Hematopoietic multipotent progenitor cell treated with erythropoietin and hydrocortisone succinate and interleukin-3 and kit ligand, for 8 days (in vitro differentiated cells): ENCODE measurements at regions not wholly inside any gene's neighbourhood (a gene's known extent, or its start where the extent isn't known, plus 50 kb on each side); places are given as distances from the start of the nearest gene placed in this dataset.

Experiments
- DNase-seq: peaks from one replicate; pipeline ENCODE4 v3.0.0-alpha.2; 2015

GRCh38 chr11:70688142-70688541 lies 289.8 kb downstream of the CTTN start:
- no peak for DNase-seq

DNA sequence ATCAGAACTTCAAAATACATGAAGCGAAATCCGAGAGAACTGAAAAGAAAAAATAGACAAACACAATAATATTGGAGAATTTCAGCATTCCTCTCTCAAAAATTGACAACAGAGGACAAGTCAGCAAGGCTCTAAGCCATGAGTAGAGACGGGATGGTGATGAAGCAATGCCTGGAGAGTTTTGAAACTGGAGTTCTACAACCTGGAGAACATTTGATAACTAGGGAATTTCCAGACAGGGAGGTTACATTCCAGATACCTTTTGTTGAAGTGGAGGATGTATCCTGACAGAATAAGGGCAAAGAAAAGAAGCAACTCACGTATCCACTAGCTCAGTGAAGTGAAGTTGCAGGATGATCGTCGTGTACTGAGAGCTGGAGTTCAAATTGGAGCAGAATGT lies 291.4 kb downstream of the CTTN start:
- DNase-seq, result no peak

DNA sequence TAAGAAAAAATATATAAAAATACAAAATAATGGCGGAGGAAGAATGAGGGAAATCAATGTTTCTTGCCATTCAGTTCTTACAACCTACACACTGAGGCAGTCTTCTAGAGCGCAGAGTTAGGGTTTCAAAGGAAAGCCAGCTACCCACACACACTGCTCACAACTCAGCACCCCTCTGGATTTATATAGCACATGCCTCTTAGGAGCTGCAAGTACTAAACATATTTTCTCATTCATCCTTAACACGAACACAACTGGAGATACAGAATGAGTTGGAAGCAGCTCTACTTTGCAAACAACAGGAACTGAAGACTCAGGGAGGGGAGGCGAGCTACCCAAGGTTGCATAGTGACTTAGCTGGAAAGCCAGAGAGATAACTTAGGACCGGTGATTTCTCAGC lies 293.8 kb downstream of the CTTN start:
- no peak for DNase-seq

GRCh38 chr11:70694371-70694770 lies 296.0 kb downstream of the CTTN start:
- DNase-seq, result no peak

GRCh38 chr11:70695086-70695960 lies 297.0 kb downstream of the CTTN start:
- DNase-seq, result no peak

- no peak for DNase-seq
Measured at GRCh38 chr11:70696076-70696475, 297.7 kb downstream of the CTTN start.

DNA sequence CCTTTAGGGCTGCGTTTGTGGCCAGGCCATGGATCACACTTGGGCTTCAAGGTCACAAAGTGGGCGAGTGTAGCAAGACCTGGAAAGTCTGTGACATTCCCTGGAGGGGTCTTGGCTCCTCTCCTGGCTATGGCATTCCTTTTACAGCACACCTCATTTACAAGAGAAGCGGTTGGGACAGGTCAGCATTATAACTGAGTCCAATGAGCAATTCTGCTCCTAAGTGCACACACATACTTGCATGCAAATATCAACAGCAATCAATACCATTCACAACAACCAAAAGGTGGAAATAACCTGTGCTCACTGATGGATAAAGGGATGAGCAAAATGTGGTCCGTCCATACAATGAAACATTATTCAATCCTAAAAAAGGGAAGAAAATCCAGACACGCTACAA lies 298.2 kb downstream of the CTTN start:
- DNase-seq, result no peak

- no peak for DNase-seq
Measured at GRCh38 chr11:70697701-70698100, 299.4 kb downstream of the CTTN start.

DNA sequence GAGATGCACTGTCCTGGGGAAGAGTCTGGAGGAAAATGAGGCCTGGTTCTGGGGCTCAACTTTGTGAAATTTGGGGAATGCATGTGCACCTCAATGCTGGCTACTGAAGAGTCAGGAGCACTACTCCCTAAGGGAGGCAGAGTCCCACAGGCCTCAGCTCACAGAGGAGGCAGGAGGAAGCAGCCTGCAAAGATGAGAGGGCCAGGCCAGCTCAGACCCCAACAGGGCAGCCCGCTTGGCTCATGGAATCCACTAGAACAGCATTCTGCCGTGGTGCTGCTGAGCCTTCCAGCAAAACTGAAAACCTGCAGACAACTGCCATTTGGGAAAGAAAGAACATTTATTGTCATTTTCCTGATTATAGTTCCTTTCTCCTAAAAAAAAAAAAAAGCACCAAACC lies 300.5 kb downstream of the CTTN start:
- DNase-seq, result no peak

DNA sequence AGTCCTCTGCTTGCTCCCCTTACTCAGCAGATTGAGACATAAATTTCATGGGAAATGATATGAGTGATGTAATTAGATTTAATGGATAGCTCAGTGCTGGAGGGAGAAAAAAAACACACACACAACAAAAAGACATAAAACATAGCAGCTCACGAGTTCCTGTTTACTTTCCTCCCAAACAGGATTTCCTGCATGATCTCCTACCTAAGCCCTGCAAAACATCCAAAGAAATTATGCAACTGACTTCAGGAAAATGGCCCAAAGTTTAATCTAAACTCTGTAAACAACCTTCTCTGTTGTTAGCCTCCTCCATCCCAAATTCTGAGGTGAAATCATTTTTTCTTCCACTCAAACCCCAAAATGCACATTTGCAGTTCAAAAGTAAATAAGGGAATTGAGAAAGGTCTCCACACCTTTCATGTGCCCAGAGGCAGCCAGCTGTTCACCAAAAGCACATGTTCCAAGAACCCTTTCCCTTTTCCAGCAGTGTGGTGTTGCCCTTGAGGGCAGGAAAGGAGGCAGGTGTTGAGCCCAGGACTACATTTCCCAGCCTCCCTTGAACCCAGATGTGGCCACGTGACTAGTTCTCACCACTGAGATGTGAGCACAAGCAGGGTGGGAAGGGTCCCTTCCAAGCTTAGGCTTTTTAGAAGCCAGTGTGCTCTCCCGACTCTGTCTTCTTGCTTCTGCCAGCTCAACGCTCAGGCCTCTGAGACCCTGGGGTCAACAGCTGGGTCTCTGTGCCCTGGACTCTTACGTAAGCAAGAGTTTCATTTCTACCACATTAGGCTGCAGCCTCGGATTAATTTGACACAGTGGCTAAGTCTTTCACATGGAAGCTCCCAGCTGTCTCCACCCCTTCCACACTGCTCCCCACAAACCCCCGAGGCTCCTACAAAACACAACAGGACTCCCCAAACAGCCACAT lies 301.2 kb downstream of the CTTN start:
- DNase-seq, result no peak

- DNase-seq, result no peak
Measured at GRCh38 chr11:70700453-70700852, 302.1 kb downstream of the CTTN start.

DNA sequence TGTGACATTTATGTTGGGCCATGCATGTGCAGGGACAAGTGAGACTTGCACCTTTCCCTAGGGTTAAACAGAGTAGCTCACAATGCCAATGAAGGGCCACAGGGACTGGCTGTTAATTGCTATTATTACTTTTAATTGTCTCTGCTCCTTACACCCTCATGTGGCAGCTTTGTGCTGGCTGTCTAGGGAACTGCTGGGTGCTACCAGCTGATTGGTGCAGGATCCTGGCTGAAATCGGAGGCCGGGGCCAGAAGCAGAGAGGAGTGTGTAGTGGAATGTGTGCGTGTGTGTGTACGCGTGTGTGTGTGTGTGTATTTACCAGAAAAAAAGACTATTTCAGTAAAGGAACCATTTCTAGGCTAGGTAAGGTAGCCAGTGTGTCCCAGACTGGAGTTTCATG lies 302.5 kb downstream of the CTTN start:
- no peak for DNase-seq

GRCh38 chr11:70702040-70702648 lies 303.8 kb downstream of the CTTN start:
- DNase-seq, result no peak

DNA sequence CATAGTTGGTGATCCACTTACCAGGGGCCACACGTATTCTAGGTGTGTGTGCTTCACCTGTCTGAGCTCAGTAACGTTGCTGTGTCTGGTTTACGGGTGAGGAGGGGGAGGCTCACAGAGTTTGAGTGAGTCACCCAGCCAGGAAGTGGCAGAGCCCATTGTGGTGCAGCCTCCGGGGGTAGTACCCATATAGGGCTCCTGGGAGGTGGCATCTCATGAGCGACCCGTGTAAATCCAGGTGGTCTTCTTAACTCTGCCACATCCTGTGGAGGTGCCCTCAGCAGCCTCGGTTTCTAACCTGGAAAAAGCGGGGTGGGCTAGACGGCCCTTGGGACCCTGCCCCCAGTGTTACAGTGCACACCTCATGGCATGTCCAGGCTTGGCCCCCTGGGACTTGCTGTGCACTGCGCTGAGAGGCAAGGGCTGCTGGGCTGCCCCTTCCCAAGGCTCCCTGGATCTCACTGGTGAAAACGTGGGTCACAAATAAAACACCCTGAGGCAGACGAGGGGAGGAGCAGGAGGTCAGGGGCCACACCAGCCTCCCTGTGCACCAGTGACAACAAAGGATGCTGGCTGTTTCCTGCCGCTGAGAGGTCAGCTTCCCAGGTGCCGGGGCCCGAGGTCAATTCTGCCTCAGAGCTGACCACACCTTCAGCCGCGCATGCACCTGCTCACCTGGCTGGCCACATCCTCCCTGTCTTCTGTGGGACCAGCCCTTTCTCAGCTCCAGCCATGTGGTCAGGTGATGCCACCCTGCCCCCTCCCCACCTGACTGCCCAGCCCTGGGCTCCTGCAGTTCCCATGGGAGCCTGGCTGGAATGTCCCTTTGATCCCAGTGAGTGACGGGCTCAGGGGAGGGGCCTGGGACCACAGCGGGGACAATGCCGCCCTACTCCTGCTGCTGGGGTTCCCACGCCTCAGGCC lies 305.1 kb downstream of the CTTN start:
- no peak for DNase-seq

DNA sequence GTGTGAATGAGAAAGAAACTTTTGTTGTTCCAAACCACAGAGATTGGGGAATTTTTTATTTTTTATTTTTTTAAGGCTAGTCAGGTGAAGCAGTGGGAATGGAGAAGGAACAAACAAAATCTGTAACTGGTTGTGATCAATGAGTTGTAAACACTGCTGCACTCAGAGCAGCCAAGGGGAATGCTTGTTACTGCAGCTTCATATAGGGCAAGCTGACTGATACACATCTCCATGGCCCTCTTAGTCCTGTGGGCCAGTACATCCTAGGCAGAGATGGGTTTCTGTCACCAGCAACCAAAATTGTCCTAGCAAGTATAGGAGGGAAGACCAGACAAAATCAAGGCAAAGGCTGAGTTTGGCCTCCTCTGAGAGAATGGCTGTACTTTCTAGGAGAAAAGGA lies 306.8 kb downstream of the CTTN start:
- no peak for DNase-seq

GRCh38 chr11:70705930-70706329 lies 307.6 kb downstream of the CTTN start:
- no peak for DNase-seq

GRCh38 chr11:70707821-70708220 lies 309.5 kb downstream of the CTTN start:
- DNase-seq, result no peak

GRCh38 chr11:70709596-70709995 lies 311.3 kb downstream of the CTTN start:
- no peak for DNase-seq

DNA sequence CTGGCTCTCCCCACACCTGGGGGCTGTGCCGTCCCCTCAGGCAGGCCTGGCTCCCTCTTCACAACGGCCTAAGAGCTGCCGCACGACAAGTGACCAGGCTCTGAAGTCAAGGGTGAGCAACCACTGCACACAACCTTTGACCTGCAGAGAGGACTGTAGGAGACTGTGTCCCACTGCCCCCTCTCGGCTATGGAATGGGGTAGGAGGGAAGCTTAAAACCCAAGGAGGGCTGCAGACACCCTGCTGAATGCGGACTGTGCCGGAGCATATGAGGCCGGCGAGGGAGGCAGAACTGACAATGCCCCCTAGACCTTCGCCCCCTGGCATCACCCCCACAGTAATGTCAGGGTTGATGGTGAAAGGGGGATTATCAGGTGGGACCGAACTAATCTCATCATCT lies 311.9 kb downstream of the CTTN start:
- DNase-seq, result no peak

GRCh38 chr11:70710601-70711000 lies 312.3 kb downstream of the CTTN start:
- DNase-seq, result no peak

DNA sequence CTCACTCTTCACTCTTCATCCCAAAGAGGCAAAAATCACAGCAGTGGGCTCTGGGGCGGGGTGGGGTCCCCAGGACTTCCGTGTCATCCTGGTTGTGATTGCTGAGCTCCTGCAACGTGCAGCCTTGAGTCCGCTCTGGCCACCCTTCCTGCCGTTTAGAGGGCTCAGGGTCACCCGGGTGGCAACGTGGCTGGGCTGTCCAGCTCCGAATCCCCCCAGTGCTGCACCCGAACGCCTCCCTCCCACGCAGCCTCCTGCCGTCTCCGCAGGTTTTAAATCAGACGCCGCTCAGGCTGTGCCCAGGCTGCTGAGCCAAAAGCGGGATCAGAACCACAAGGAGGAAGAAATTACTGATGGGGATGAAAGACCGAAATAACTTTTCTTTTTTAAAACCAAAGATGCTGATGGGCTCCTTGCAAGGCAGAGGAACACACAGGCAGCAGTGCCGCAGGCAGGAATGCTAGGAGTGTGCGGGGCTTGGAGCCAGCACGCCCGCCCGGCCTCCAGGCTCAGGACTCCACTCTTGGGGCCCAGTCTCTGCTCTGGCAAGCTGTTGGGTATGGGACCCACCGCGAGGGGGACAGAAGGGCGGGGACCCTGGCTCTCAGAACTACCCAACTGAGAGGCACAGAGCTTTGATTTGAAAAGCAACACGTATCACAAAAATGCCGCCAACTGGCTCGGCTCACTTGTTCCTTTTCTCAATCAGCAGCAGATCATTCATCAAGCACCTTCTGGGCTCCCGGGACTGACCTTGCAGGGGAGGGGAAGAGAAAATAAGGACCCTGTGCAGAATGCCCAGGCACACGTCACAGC lies 313.0 kb downstream of the CTTN start:
- no peak for DNase-seq

DNA sequence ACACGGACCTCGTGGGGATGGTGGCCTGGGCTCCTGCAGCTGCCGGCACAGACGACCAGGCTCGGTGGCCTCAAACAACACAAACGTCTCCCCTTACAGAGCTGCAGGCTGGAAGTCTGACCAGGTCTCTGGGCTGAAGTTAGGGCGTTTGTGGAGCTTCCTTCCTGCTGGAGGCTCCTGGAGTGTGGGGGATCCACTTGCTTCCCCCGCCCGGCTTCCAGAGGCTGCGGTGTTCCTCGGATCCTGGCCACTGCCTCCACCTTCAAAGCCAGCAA lies 313.5 kb downstream of the CTTN start:
- no peak for DNase-seq
